ENCODE measurements at regions not wholly inside any gene's neighbourhood (a gene's known extent, or its start where the extent isn't known, plus 50 kb on each side); places are given as distances from the start of the nearest gene placed in this dataset.

- TF ChIP-seq CTCF (conservative IDR thresholded peaks at IDR 0.05) = no peak
- no peak for TF ChIP-seq EZH2 (IDR thresholded peaks at IDR 0.05; ENCODE audit: low read depth)
Measured at GRCh38 chr18:47686806-47687205, 243.7 kb downstream of the SMAD2 start.
